ENCODE measurements at regions not wholly inside any gene's neighbourhood (a gene's known extent, or its start where the extent isn't known, plus 50 kb on each side); places are given as distances from the start of the nearest gene placed in this dataset.
"Not testable (repeated sequence)": the region's sequence is repeated elsewhere in the genome, so short reads cannot be mapped to it uniquely, and the experiment has no call there.

- no peak overlapping the region for H3K27ac Mint-ChIP-seq (ENCODE audit: unreplicated experiment)
- H3K4me3 Mint-ChIP-seq = no peak overlapping the region
- H3K4me1 Mint-ChIP-seq = no peaks in the 10 kb centered on the region
- DNase-seq (ENCODE audit: low read depth, low spot score) = no peak
- peaks cover 9% of the 10 kb centered on the region for H3K9me3 Mint-ChIP-seq
- H3K36me3 Mint-ChIP-seq (ENCODE audit: low read depth) = no peaks in the 10 kb centered on the region
- TF ChIP-seq CTCF (conservative IDR thresholded peaks at IDR 0.05) = no peak
- H3K27me3 Mint-ChIP-seq (ENCODE audit: low read depth) = no peaks in the 10 kb centered on the region
Measured at GRCh38 chrX:1700757-1701156, 85.9 kb downstream of the ASMT start.

- not testable (repeated sequence) for H3K36me3 Mint-ChIP-seq (ENCODE audit: low read depth); H3K4me3 Mint-ChIP-seq; DNase-seq (ENCODE audit: low read depth, low spot score); H3K27me3 Mint-ChIP-seq (ENCODE audit: low read depth); H3K9me3 Mint-ChIP-seq; H3K4me1 Mint-ChIP-seq; H3K27ac Mint-ChIP-seq (ENCODE audit: unreplicated experiment)
Measured at GRCh38 chrX:1701396-1701901, 86.6 kb downstream of the ASMT start.

GRCh38 chrX:1702142-1702541 is 87.3 kb downstream of the ASMT start:
- not testable (repeated sequence) for H3K27ac Mint-ChIP-seq (ENCODE audit: unreplicated experiment); H3K9me3 Mint-ChIP-seq; H3K36me3 Mint-ChIP-seq (ENCODE audit: low read depth); H3K4me1 Mint-ChIP-seq; H3K27me3 Mint-ChIP-seq (ENCODE audit: low read depth); DNase-seq (ENCODE audit: low read depth, low spot score); H3K4me3 Mint-ChIP-seq

GRCh38 chrX:1702557-1702956 is 87.7 kb downstream of the ASMT start:
- not testable (repeated sequence) for H3K27me3 Mint-ChIP-seq (ENCODE audit: low read depth); H3K9me3 Mint-ChIP-seq; H3K27ac Mint-ChIP-seq (ENCODE audit: unreplicated experiment); H3K4me3 Mint-ChIP-seq; H3K4me1 Mint-ChIP-seq; DNase-seq (ENCODE audit: low read depth, low spot score); H3K36me3 Mint-ChIP-seq (ENCODE audit: low read depth)

- H3K4me1 Mint-ChIP-seq; H3K27me3 Mint-ChIP-seq (ENCODE audit: low read depth); DNase-seq (ENCODE audit: low read depth, low spot score); H3K9me3 Mint-ChIP-seq; H3K4me3 Mint-ChIP-seq; H3K36me3 Mint-ChIP-seq (ENCODE audit: low read depth); H3K27ac Mint-ChIP-seq (ENCODE audit: unreplicated experiment): not testable (repeated sequence)
Measured at GRCh38 chrX:1709277-1709676, 94.4 kb downstream of the ASMT start.

- Mint-ChIP-seq H3K27me3 (ENCODE audit: low read depth) (no peaks in the 10 kb centered on the region), H3K4me1 (no peaks in the 10 kb centered on the region), H3K9me3 (no peaks in the 10 kb centered on the region), H3K27ac (ENCODE audit: unreplicated experiment) (no peak overlapping the region), H3K4me3 (no peak overlapping the region), H3K36me3 (ENCODE audit: low read depth) (no peaks in the 10 kb centered on the region)
- DNase-seq (ENCODE audit: low read depth, low spot score) = no peak
- no peak for TF ChIP-seq CTCF (conservative IDR thresholded peaks at IDR 0.05)
Measured at GRCh38 chrX:1713296-1713695, 98.4 kb downstream of the ASMT start.

- H3K27me3 Mint-ChIP-seq (ENCODE audit: low read depth) = no peaks in the 10 kb centered on the region
- H3K27ac Mint-ChIP-seq (ENCODE audit: unreplicated experiment) = no peak overlapping the region
- no peak for DNase-seq (ENCODE audit: low read depth, low spot score)
- H3K4me1 Mint-ChIP-seq = no peaks in the 10 kb centered on the region
- no peaks in the 10 kb centered on the region for H3K36me3 Mint-ChIP-seq (ENCODE audit: low read depth)
- no peaks in the 10 kb centered on the region for H3K9me3 Mint-ChIP-seq
- no peak overlapping the region for H3K4me3 Mint-ChIP-seq
- TF ChIP-seq CTCF (conservative IDR thresholded peaks at IDR 0.05) = no peak
Measured at GRCh38 chrX:1717373-1717772, 102.5 kb downstream of the ASMT start.

GRCh38 chrX:1719270-1719669 is 104.4 kb downstream of the ASMT start:
- no peak for TF ChIP-seq CTCF (conservative IDR thresholded peaks at IDR 0.05)
- no peaks in the 10 kb centered on the region for H3K4me1 Mint-ChIP-seq
- H3K4me3 Mint-ChIP-seq = no peak overlapping the region
- no peak for DNase-seq (ENCODE audit: low read depth, low spot score)
- H3K9me3 Mint-ChIP-seq = no peaks in the 10 kb centered on the region
- no peaks in the 10 kb centered on the region for H3K36me3 Mint-ChIP-seq (ENCODE audit: low read depth)
- H3K27me3 Mint-ChIP-seq (ENCODE audit: low read depth) = no peaks in the 10 kb centered on the region
- H3K27ac Mint-ChIP-seq (ENCODE audit: unreplicated experiment) = no peak overlapping the region
